GM12878 (cell line): ENCODE measurements at regions not wholly inside any gene's neighbourhood (a gene's known extent, or its start where the extent isn't known, plus 50 kb on each side); places are given as distances from the start of the nearest gene placed in this dataset.

Source experiments
- ATAC-seq: fragments of 200-7000 bp; cut with Tn5 transposase; 3 replicates; pipeline ENCODE4 v1.9.1; 2020; ENCODE audit warnings: mild to moderate bottlenecking, moderate library complexity
- BruUV-seq: library from RNA; stranded (reverse); fragments of 400-500 nt; replicated peaks from 2 replicates; lab custom pipeline; 2021; lab: Mats Ljungman, UMichigan
- CTCF ChIA-PET: fragments of 300-600 bp; sonication (Branson Sonifier 250); formaldehyde crosslinking; extraction: SDS; loops from one replicate; lab custom pipeline; 2021; ENCODE audit warnings: inconsistent platforms; lab: Yijun Ruan, JAX
- POLR2A ChIA-PET: fragments of 350-600 bp; formaldehyde crosslinking; extraction: SDS; loops from one replicate; lab custom pipeline; 2021; ENCODE audit warnings: inconsistent platforms; lab: Charles Lee
- RAD21 ChIA-PET: fragments of 300-600 bp; sonication (Branson Sonifier 250); formaldehyde crosslinking; loops from one replicate; lab custom pipeline; 2023; ENCODE audit warnings: antibody characterized with exemption; ENCODE audit not compliant: unreplicated experiment; lab: Charles Lee
- SMC1A ChIA-PET: fragments of 300-600 bp; sonication (Branson Sonifier 250); formaldehyde crosslinking; loops from one replicate; lab custom pipeline; 2023; ENCODE audit not compliant: unreplicated experiment, uncharacterized antibody; lab: Charles Lee
- DNase-seq: peaks from one replicate; pipeline ENCODE4 v3.0.0-alpha.2; 2011; ENCODE audit warnings: low read depth, low spot score
- FAIRE-seq: peaks from 3 replicates; lab custom pipeline; 2011; peaks lifted over from hg19 to GRCh38; lab: Jason Lieb, UNC
- H2AFZ ChIP-seq: 2 replicates; pipeline ENCODE4 v1.6.0; 2011; ENCODE audit warnings: low read depth, low read length, control low read depth; ENCODE audit not compliant: control insufficient read depth
- H3K27ac ChIP-seq: 2 replicates; pipeline ENCODE4 v1.5.1; 2011; ENCODE audit warnings: control low read depth; ENCODE audit not compliant: control insufficient read depth, insufficient read depth
- H3K27me3 ChIP-seq, 2 experiments: replicated peaks in 1 of 2; 2 replicates each; pipeline versions ENCODE4 v1.6.0 to v1.6.1; 2011; ENCODE audit warnings: low read length in 1 of 2; ENCODE audit not compliant: control insufficient read depth in 2 of 2, insufficient read depth in 2 of 2
- H3K36me3 ChIP-seq, 2 experiments: 2 replicates each; pipeline ENCODE4 v1.5.1; 2011; ENCODE audit warnings: low read length in 1 of 2; ENCODE audit not compliant: control insufficient read depth in 2 of 2, insufficient read depth in 2 of 2
- H3K4me1 ChIP-seq: 2 replicates; pipeline ENCODE4 v1.6.1; 2011; ENCODE audit warnings: mild to moderate bottlenecking, low read length, moderate library complexity, mixed read lengths; ENCODE audit not compliant: control insufficient read depth, insufficient read depth
- H3K4me2 ChIP-seq: 2 replicates; pipeline ENCODE4 v1.6.0; 2011; ENCODE audit warnings: control low read depth; ENCODE audit not compliant: control insufficient read depth, insufficient read depth
- H3K4me3 ChIP-seq: fragments of 200-600 bp; sonication (generic); 2 replicates; pipeline ENCODE4 v1.5.1; 2016
- H3K79me2 ChIP-seq: 2 replicates; pipeline ENCODE4 v1.6.0; 2011; ENCODE audit warnings: low read length; ENCODE audit not compliant: control insufficient read depth, insufficient read depth
- H3K9ac ChIP-seq: 2 replicates; pipeline ENCODE4 v1.8.0; 2011; ENCODE audit warnings: low read length, control low read depth, mixed read lengths; ENCODE audit not compliant: control insufficient read depth, insufficient read depth
- H3K9me3 ChIP-seq: replicated peaks from 3 replicates; pipeline ENCODE4 v1.5.1; 2011; ENCODE audit warnings: mild to moderate bottlenecking, low read length; ENCODE audit not compliant: control insufficient read depth, insufficient read depth
- H4K20me1 ChIP-seq: 2 replicates; pipeline ENCODE4 v1.6.0; 2011; ENCODE audit not compliant: control insufficient read depth, insufficient read depth
- ASH2L ChIP-seq: fragments of 300-600, 200-600 bp; sonication (generic); IDR thresholded peaks from 2 replicates; pipeline ENCODE4 v1.6.1; 2017; ENCODE audit warnings: low read depth, mild to moderate bottlenecking, borderline replicate concordance
- BCL11A ChIP-seq: IDR thresholded peaks from 2 replicates; pipeline ENCODE4 v1.6.1; 2011; ENCODE audit warnings: low read depth, low read length
- IRF5 ChIP-seq: fragments of 450-650 bp; IDR thresholded peaks from 2 replicates; pipeline ENCODE4 v1.6.1; 2017; ENCODE audit warnings: borderline replicate concordance
- JUND ChIP-seq: IDR thresholded peaks from 2 replicates; pipeline ENCODE4 v1.6.1; 2012; ENCODE audit warnings: low read depth, mild to moderate bottlenecking, low read length, improper control_type of control experiment, moderate library complexity
- KAT2A ChIP-seq: conservative IDR thresholded peaks from 2 replicates; pipeline ENCODE4 v1.6.1; 2011; ENCODE audit warnings: low read depth, low read length; ENCODE audit not compliant: control insufficient read depth
- KLF5 ChIP-seq: fragments of 450-650 bp; IDR thresholded peaks from 2 replicates; pipeline ENCODE4 v1.6.1; 2014; ENCODE audit warnings: mild to moderate bottlenecking; ENCODE audit not compliant: partially characterized antibody
- PML ChIP-seq: IDR thresholded peaks from 2 replicates; pipeline ENCODE4 v1.6.1; 2012; ENCODE audit warnings: low read length, inconsistent platforms
- RFX5 ChIP-seq: IDR thresholded peaks from 2 replicates; pipeline ENCODE4 v1.6.1; 2011; ENCODE audit warnings: low read depth, low read length, improper control_type of control experiment
- RUNX3 ChIP-seq: IDR thresholded peaks from 2 replicates; pipeline ENCODE4 v1.6.1; 2012; ENCODE audit warnings: low read length, inconsistent platforms
- TCF12 ChIP-seq: IDR thresholded peaks from 2 replicates; pipeline ENCODE4 v1.6.1; 2011; ENCODE audit warnings: low read depth, mild to moderate bottlenecking, low read length
- ZNF687 ChIP-seq: fragments of 450-650 bp; IDR thresholded peaks from 2 replicates; pipeline ENCODE4 v1.6.1; 2017; ENCODE audit warnings: mild to moderate bottlenecking, moderate library complexity
- WGBS: methylation state at CpG from one replicate; pipeline ENCODE4 v1.1.6; 2016; ENCODE audit warnings: low lambda C conversion rate; ENCODE audit not compliant: insufficient replicate concordance, insufficient coverage; ENCODE audit errors: missing lambda C conversion rate; 5-methylcytosine and 5-hydroxymethylcytosine counted together
- in situ Hi-C: fragments of 300-500 bp; cut with MboI; formaldehyde crosslinking; loops from 9 replicates; pipeline ENCODE4 v1.14.3; 2018; ENCODE audit warnings: mixed read lengths
- intact Hi-C: fragments of 100-400 bp; cut with micrococcal nuclease; formaldehyde crosslinking; loops from one replicate; pipeline ENCODE4 v1.14.2; 2022; ENCODE audit not compliant: unreplicated experiment

- no peak overlapping the region for H3K4me3 ChIP-seq
- FAIRE-seq (no peak), DNase-seq (no peak), ATAC-seq (no peak)
- POLR2A ChIA-PET, result interaction anchor here (1.3 kb wide), 1 partner anchor 27 kb away, joined by 4 read pairs; no protein-coding TSS in a partner anchor
- no peak overlapping the region for H3K9ac ChIP-seq
- no peak overlapping the region for H3K27ac ChIP-seq
- TF ChIP-seq ASH2L, result no peak
- TF ChIP-seq RFX5, result no peak
- SMC1A ChIA-PET, result interaction anchor here (0.6 kb wide), 1 partner anchor 10 kb away, joined by 3 read pairs; no protein-coding TSS in a partner anchor
- 0% methylated on average over 1 of the region's 1 CpG for WGBS
- in situ Hi-C loops (no loop called here), intact Hi-C loops (no loop called here)
- no peaks in the 10 kb centered on the region for H4K20me1 ChIP-seq
- no peaks in the 10 kb centered on the region for H3K27me3 ChIP-seq
- H3K4me2 ChIP-seq, result no peak overlapping the region
- H3K79me2 ChIP-seq, result no peaks in the 10 kb centered on the region
- RAD21 ChIA-PET, result no interaction called here
- CTCF ChIA-PET, result no interaction called here
- H3K36me3 ChIP-seq, result no peaks in the 10 kb centered on the region
- BruUV-seq, result no TSS peak
- H3K9me3 ChIP-seq, result no peaks in the 10 kb centered on the region
- H2AFZ ChIP-seq, result no peak overlapping the region
- no peaks in the 10 kb centered on the region for H3K4me1 ChIP-seq
Observed at GRCh38 chr5:103901885-103902284, 339.3 kb upstream of the NUDT12 start.

GRCh38 chr5:103896593-103896992 lies 334.0 kb upstream of the NUDT12 start:
- Histone ChIP-seq H2AFZ (no peak overlapping the region), H3K4me1 (no peaks in the 10 kb centered on the region), H3K79me2 (no peaks in the 10 kb centered on the region), H4K20me1 (no peaks in the 10 kb centered on the region), H3K4me2 (no peak overlapping the region), H3K9ac (no peak overlapping the region), H3K27ac (no peak overlapping the region), H3K36me3 (no peaks in the 10 kb centered on the region), H3K4me3 (no peak overlapping the region), H3K27me3 (no peaks in the 10 kb centered on the region), H3K9me3 (no peaks in the 10 kb centered on the region)
- in situ Hi-C loops, result no loop called here
- FAIRE-seq (no peak), DNase-seq (no peak), ATAC-seq (no peak)
- CTCF ChIA-PET, result no interaction called here
- intact Hi-C loops, result no loop called here
- POLR2A ChIA-PET, result interaction anchor here (0.6 kb wide), 1 partner anchor 9 kb away, joined by 3 read pairs; no protein-coding TSS in a partner anchor
- RAD21 ChIA-PET, result interaction anchor here (0.9 to 1.0 kb wide), 2 partner anchors 14 to 20 kb away, joined by 3 read pairs; no protein-coding TSS in a partner anchor
- SMC1A ChIA-PET, result interaction anchor here (1.0 to 4.7 kb wide), 4 partner anchors 8 to 48 kb away, joined by 3 to 29 read pairs (median 4); no protein-coding TSS in a partner anchor
- 29% methylated on average over 3 of the region's 3 CpGs for WGBS
- BruUV-seq, result no TSS peak
- TF ChIP-seq JUND (no peak), KLF5 (no peak), RUNX3 (no peak), KAT2A (no peak), IRF5 (no peak), BCL11A (no peak), ZNF687 (no peak), PML (no peak), TCF12 (no peak)
